ENCODE measurements at regions not wholly inside any gene's neighbourhood (a gene's known extent, or its start where the extent isn't known, plus 50 kb on each side); places are given as distances from the start of the nearest gene placed in this dataset.

DNA sequence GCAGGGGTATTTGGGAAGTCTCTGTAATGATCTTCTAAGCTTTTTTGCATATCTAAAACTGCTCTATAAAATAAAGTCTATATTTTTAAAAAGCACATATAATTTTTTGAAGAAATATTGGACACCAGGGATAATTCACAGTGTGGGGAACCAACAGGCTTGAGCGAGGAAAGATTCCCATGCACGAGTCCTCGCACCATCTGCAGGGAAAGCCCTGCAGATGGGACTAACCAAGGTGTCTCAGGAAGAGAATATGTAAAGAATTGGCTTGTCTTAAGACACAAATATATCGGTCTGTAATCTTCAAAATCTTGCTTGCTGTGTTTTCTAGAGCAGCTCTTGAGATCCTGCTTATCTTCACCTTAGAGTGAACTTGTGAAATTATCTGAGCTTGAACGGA is 77.2 kb upstream of the SEMA6D start:
- TF ChIP-seq, protein P1, sequence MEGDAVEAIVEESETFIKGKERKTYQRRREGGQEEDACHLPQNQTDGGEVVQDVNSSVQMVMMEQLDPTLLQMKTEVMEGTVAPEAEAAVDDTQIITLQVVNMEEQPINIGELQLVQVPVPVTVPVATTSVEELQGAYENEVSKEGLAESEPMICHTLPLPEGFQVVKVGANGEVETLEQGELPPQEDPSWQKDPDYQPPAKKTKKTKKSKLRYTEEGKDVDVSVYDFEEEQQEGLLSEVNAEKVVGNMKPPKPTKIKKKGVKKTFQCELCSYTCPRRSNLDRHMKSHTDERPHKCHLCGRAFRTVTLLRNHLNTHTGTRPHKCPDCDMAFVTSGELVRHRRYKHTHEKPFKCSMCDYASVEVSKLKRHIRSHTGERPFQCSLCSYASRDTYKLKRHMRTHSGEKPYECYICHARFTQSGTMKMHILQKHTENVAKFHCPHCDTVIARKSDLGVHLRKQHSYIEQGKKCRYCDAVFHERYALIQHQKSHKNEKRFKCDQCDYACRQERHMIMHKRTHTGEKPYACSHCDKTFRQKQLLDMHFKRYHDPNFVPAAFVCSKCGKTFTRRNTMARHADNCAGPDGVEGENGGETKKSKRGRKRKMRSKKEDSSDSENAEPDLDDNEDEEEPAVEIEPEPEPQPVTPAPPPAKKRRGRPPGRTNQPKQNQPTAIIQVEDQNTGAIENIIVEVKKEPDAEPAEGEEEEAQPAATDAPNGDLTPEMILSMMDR (conservative IDR thresholded peaks at IDR 0.05 in 1 of 2, IDR thresholded peaks at IDR 0.05 in 1 of 2; ENCODE audit: extremely low read depth in 1 of 2, insufficient read depth in 1 of 2, low read depth in 1 of 2, low read length in 2 of 2), result no peak
- TF ChIP-seq EZH2 (IDR thresholded peaks at IDR 0.05; ENCODE audit: borderline replicate concordance, low read length), result no peak
